Kidney epithelial cell (primary cell): ENCODE measurements at regions not wholly inside any gene's neighbourhood (a gene's known extent, or its start where the extent isn't known, plus 50 kb on each side); places are given as distances from the start of the nearest gene placed in this dataset.

Experiments used
- DNase-seq: peaks from one replicate; pipeline ENCODE4 v3.0.0-alpha.2; 2010; ENCODE audit warnings: low read depth
- H3K27me3 ChIP-seq: 2 replicates; pipeline ENCODE4 v1.6.0; 2011; ENCODE audit warnings: low read length; ENCODE audit not compliant: control insufficient read depth, insufficient read depth
- H3K36me3 ChIP-seq: 2 replicates; pipeline ENCODE4 v1.5.1; 2011; ENCODE audit warnings: low read length; ENCODE audit not compliant: control insufficient read depth, insufficient read depth
- H3K4me3 ChIP-seq: 2 replicates; pipeline ENCODE4 v1.5.1; 2011; ENCODE audit warnings: low read depth, mild to moderate bottlenecking, control low read depth, low read length
- CTCF ChIP-seq: IDR thresholded peaks from 2 replicates; pipeline ENCODE4 v1.5.1; 2011; ENCODE audit warnings: mild to moderate bottlenecking, moderate library complexity, low read length, control low read depth, inconsistent platforms; ENCODE audit not compliant: insufficient read depth, poor library complexity, severe bottlenecking

GRCh38 chr21:15592271-15592860, 137.4 kb upstream of the USP25 start:
- H3K36me3 ChIP-seq, result no peaks in the 10 kb centered on the region
- peak; percentile 56 for TF ChIP-seq CTCF
- no peak overlapping the region for H3K4me3 ChIP-seq
- H3K27me3 ChIP-seq, result no peaks in the 10 kb centered on the region
- DNase-seq, result peak; percentile 4

- Histone ChIP-seq H3K36me3 (no peaks in the 10 kb centered on the region), H3K27me3 (no peaks in the 10 kb centered on the region), H3K4me3 (no peak overlapping the region)
- TF ChIP-seq CTCF, result no peak
- no peak for DNase-seq
Observed at GRCh38 chr21:15592957-15593356, 136.8 kb upstream of the USP25 start.

GRCh38 chr21:15601390-15601789, 128.4 kb upstream of the USP25 start:
- Histone ChIP-seq H3K27me3 (no peaks in the 10 kb centered on the region), H3K36me3 (no peaks in the 10 kb centered on the region), H3K4me3 (no peak overlapping the region)
- no peak for DNase-seq
- TF ChIP-seq CTCF, result no peak

- Histone ChIP-seq H3K36me3 (no peaks in the 10 kb centered on the region), H3K27me3 (no peaks in the 10 kb centered on the region), H3K4me3 (no peak overlapping the region)
- DNase-seq, result peak; percentile 42
- TF ChIP-seq CTCF, result no peak
Observed at GRCh38 chr21:15604413-15604812, 125.4 kb upstream of the USP25 start.

GRCh38 chr21:15614766-15615165, 115.0 kb upstream of the USP25 start:
- no peaks in the 10 kb centered on the region for H3K27me3 ChIP-seq
- no peak for TF ChIP-seq CTCF
- no peak overlapping the region for H3K4me3 ChIP-seq
- no peaks in the 10 kb centered on the region for H3K36me3 ChIP-seq
- DNase-seq, result no peak

- Histone ChIP-seq H3K4me3 (no peak overlapping the region), H3K27me3 (no peaks in the 10 kb centered on the region), H3K36me3 (no peaks in the 10 kb centered on the region)
- no peak for DNase-seq
- TF ChIP-seq CTCF, result no peak
Observed at GRCh38 chr21:15616864-15617574, 112.8 kb upstream of the USP25 start.
